Astrocyte (in vitro differentiated cells and primary cell): ENCODE measurements at regions not wholly inside any gene's neighbourhood (a gene's known extent, or its start where the extent isn't known, plus 50 kb on each side); places are given as distances from the start of the nearest gene placed in this dataset.

Source experiments
- DNase-seq: peaks from one replicate; pipeline ENCODE4 v3.0.0-alpha.2; 2010; ENCODE audit warnings: low read depth
- FAIRE-seq: peaks from 2 replicates; lab custom pipeline; 2011; peaks lifted over from hg19 to GRCh38; lab: Jason Lieb, UNC
- H2AFZ ChIP-seq: 2 replicates; pipeline ENCODE4 v1.6.0; 2012; ENCODE audit warnings: low read depth, low read length, inconsistent platforms
- H3K27ac ChIP-seq: 2 replicates; pipeline ENCODE4 v1.5.1; 2011; ENCODE audit warnings: low read depth, low read length, inconsistent platforms
- H3K27me3 ChIP-seq: 2 replicates; pipeline ENCODE4 v1.6.0; 2011; ENCODE audit warnings: low read length, inconsistent platforms; ENCODE audit not compliant: insufficient read depth
- H3K36me3 ChIP-seq: 2 replicates; pipeline ENCODE4 v1.5.1; 2011; ENCODE audit warnings: low read length, inconsistent platforms; ENCODE audit not compliant: insufficient read depth
- H3K4me1 ChIP-seq: 2 replicates; pipeline ENCODE4 v1.5.1; 2011; ENCODE audit warnings: low read length, inconsistent platforms; ENCODE audit not compliant: insufficient read depth
- H3K4me2 ChIP-seq: 2 replicates; pipeline ENCODE4 v1.6.0; 2012; ENCODE audit warnings: low read length, inconsistent platforms
- H3K4me3 ChIP-seq: 2 replicates; pipeline ENCODE4 v1.5.1; 2011; ENCODE audit warnings: low read depth, mild to moderate bottlenecking, low read length, inconsistent platforms; ENCODE audit not compliant: insufficient read depth
- H3K79me2 ChIP-seq: 2 replicates; pipeline ENCODE4 v1.6.0; 2012; ENCODE audit warnings: mild to moderate bottlenecking, low read length, inconsistent platforms; ENCODE audit not compliant: insufficient read depth
- H3K9ac ChIP-seq: 2 replicates; pipeline ENCODE4 v1.6.0; 2012; ENCODE audit warnings: mild to moderate bottlenecking, low read length, inconsistent platforms
- H3K9me3 ChIP-seq: 2 replicates; pipeline ENCODE4 v1.5.1; 2012; ENCODE audit warnings: low read depth, mild to moderate bottlenecking, low read length, inconsistent platforms; ENCODE audit not compliant: insufficient read depth
- H4K20me1 ChIP-seq: 2 replicates; pipeline ENCODE4 v1.6.0; 2012; ENCODE audit warnings: low read length, inconsistent platforms; ENCODE audit not compliant: insufficient read depth
- H3K27ac Mint-ChIP-seq: one replicate; pipeline ENCODE4 v1.8.0; 2021; ENCODE audit warnings: mild to moderate bottlenecking, mixed read lengths; ENCODE audit not compliant: unreplicated experiment
- H3K27me3 Mint-ChIP-seq: one replicate; pipeline ENCODE4 v1.8.0; 2021; ENCODE audit warnings: low read depth, mixed read lengths; ENCODE audit not compliant: unreplicated experiment
- H3K36me3 Mint-ChIP-seq: one replicate; pipeline ENCODE4 v1.8.0; 2021; ENCODE audit warnings: low read depth, mixed read lengths; ENCODE audit not compliant: unreplicated experiment
- H3K4me1 Mint-ChIP-seq: one replicate; pipeline ENCODE4 v1.8.0; 2021; ENCODE audit warnings: low read depth, mixed read lengths; ENCODE audit not compliant: unreplicated experiment
- H3K4me3 Mint-ChIP-seq: one replicate; pipeline ENCODE4 v1.8.0; 2021; ENCODE audit warnings: mild to moderate bottlenecking, moderate library complexity, mixed read lengths; ENCODE audit not compliant: unreplicated experiment
- H3K9me3 Mint-ChIP-seq: one replicate; pipeline ENCODE4 v1.8.0; 2021; ENCODE audit warnings: mild to moderate bottlenecking, mixed read lengths; ENCODE audit not compliant: unreplicated experiment
- EZH2 ChIP-seq: IDR thresholded peaks from 2 replicates; pipeline ENCODE4 v1.6.1; 2012; ENCODE audit warnings: mild to moderate bottlenecking, low read length, inconsistent platforms; ENCODE audit not compliant: insufficient read depth
- TF ChIP-seq, protein P1 (sequence below): IDR thresholded peaks from 2 replicates; pipeline ENCODE4 v1.5.1; 2011; ENCODE audit warnings: low read depth, mild to moderate bottlenecking, inconsistent platforms, low read length, moderate library complexity; ENCODE audit not compliant: insufficient read depth

DNA sequence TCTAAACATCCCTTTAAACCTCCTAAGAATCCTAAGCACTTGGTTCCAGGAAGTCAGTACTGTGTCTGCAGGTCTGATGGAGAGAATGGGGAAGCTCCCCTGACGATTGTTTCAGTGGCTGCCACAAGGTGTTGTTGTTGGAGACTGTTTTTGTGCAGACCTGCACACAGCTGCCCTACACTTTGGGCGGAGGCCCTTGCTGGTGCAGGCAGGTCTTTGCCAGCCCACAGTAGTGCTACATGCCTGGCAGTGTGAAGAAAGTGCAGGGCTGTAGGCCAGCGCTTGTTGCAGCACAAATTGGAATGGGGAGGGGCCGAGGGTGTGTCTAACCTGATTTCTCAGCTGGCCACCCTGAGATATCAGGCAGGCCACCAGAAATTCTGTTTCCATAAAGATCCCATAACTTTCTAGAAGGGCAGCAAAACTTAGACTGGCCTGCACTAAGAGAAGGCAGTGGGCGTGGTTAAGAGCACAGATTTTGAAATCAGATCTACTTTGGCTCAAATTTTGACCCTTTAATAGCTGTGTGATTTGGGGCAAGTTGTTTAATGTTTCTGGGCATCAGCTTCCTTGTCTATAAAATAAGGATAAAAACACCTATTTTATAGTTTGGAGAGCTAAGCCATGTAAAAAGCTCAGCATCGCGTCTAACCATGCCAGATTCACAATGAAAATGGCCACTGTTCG is 83.7 kb upstream of the SLC1A4 start:
- TF ChIP-seq, protein P1, sequence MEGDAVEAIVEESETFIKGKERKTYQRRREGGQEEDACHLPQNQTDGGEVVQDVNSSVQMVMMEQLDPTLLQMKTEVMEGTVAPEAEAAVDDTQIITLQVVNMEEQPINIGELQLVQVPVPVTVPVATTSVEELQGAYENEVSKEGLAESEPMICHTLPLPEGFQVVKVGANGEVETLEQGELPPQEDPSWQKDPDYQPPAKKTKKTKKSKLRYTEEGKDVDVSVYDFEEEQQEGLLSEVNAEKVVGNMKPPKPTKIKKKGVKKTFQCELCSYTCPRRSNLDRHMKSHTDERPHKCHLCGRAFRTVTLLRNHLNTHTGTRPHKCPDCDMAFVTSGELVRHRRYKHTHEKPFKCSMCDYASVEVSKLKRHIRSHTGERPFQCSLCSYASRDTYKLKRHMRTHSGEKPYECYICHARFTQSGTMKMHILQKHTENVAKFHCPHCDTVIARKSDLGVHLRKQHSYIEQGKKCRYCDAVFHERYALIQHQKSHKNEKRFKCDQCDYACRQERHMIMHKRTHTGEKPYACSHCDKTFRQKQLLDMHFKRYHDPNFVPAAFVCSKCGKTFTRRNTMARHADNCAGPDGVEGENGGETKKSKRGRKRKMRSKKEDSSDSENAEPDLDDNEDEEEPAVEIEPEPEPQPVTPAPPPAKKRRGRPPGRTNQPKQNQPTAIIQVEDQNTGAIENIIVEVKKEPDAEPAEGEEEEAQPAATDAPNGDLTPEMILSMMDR = no peak
- no peak for TF ChIP-seq EZH2
- Histone ChIP-seq H3K4me1 (no peaks in the 10 kb centered on the region), H2AFZ (no peak overlapping the region), H3K4me3 (no peak overlapping the region), H3K36me3 (no peaks in the 10 kb centered on the region), H3K79me2 (no peaks in the 10 kb centered on the region), H3K4me2 (no peak overlapping the region), H4K20me1 (no peaks in the 10 kb centered on the region), H3K9ac (no peak overlapping the region), H3K27me3 (peaks cover 33% of the 10 kb centered on the region), H3K27ac (no peak overlapping the region), H3K9me3 (peaks cover 5% of the 10 kb centered on the region)
- FAIRE-seq (no peak), DNase-seq (no peak)
- H3K27me3 Mint-ChIP-seq = peaks cover 20% of the 10 kb centered on the region
- H3K4me3 Mint-ChIP-seq = no peak overlapping the region
- no peaks in the 10 kb centered on the region for H3K9me3 Mint-ChIP-seq
- no peak overlapping the region for H3K27ac Mint-ChIP-seq
- no peaks in the 10 kb centered on the region for H3K4me1 Mint-ChIP-seq
- H3K36me3 Mint-ChIP-seq = no peaks in the 10 kb centered on the region

GRCh38 chr2:64906853-64907536 is 82.2 kb upstream of the SLC1A4 start:
- Histone ChIP-seq H3K36me3 (no peaks in the 10 kb centered on the region), H3K4me3 (no peak overlapping the region), H3K9ac (no peak overlapping the region), H3K4me1 (no peaks in the 10 kb centered on the region), H4K20me1 (no peaks in the 10 kb centered on the region), H3K27ac (no peak overlapping the region), H3K4me2 (no peak overlapping the region), H3K79me2 (no peaks in the 10 kb centered on the region), H2AFZ (no peak overlapping the region), H3K27me3 (peaks cover 29% of the 10 kb centered on the region), H3K9me3 (no peaks in the 10 kb centered on the region)
- H3K4me1 Mint-ChIP-seq = peaks cover 6% of the 10 kb centered on the region
- peaks cover 20% of the 10 kb centered on the region for H3K27me3 Mint-ChIP-seq
- no peaks in the 10 kb centered on the region for H3K9me3 Mint-ChIP-seq
- H3K36me3 Mint-ChIP-seq = no peaks in the 10 kb centered on the region
- no peak overlapping the region for H3K4me3 Mint-ChIP-seq
- FAIRE-seq (no peak), DNase-seq (no peak)
- TF ChIP-seq EZH2 = no peak
- TF ChIP-seq, protein P1 = no peak
- no peak overlapping the region for H3K27ac Mint-ChIP-seq

GRCh38 chr2:64908406-64908805 is 80.8 kb upstream of the SLC1A4 start:
- H3K27me3 ChIP-seq = peaks cover 25% of the 10 kb centered on the region

More at GRCh38 chr2:64908406-64908805, 80.8 kb upstream of the SLC1A4 start:
- no peaks in the 10 kb centered on the region for H3K9me3 ChIP-seq
- H3K79me2 ChIP-seq = no peaks in the 10 kb centered on the region
- H2AFZ ChIP-seq = no peak overlapping the region
- H4K20me1 ChIP-seq = no peaks in the 10 kb centered on the region
- peak overlapping the region; percentile 19 for H3K27ac Mint-ChIP-seq
- DNase-seq (no peak), FAIRE-seq (no peak)
- peaks cover 6% of the 10 kb centered on the region for H3K4me1 Mint-ChIP-seq
- H3K4me3 Mint-ChIP-seq = peak overlapping the region; percentile 40
- peaks cover 13% of the 10 kb centered on the region for H3K27me3 Mint-ChIP-seq
- no peak overlapping the region for H3K9ac ChIP-seq
- no peak overlapping the region for H3K27ac ChIP-seq
- no peak overlapping the region for H3K4me3 ChIP-seq
- H3K9me3 Mint-ChIP-seq = no peaks in the 10 kb centered on the region
- TF ChIP-seq, protein P1 = no peak
- TF ChIP-seq EZH2 = no peak
- no peaks in the 10 kb centered on the region for H3K4me1 ChIP-seq
- H3K36me3 Mint-ChIP-seq = no peaks in the 10 kb centered on the region
- no peaks in the 10 kb centered on the region for H3K36me3 ChIP-seq
- H3K4me2 ChIP-seq = no peak overlapping the region
